Osteoblast (primary cell): ENCODE measurements at regions not wholly inside any gene's neighbourhood (a gene's known extent, or its start where the extent isn't known, plus 50 kb on each side); places are given as distances from the start of the nearest gene placed in this dataset.

ENCODE experiments used
- DNase-seq: peaks from one replicate; pipeline ENCODE4 v3.0.0; 2011; ENCODE audit warnings: low spot score, mixed read lengths; ENCODE audit not compliant: insufficient read length; ENCODE audit errors: missing footprints
- H2AFZ ChIP-seq: 2 replicates; pipeline ENCODE4 v1.6.0; 2011; ENCODE audit warnings: mild to moderate bottlenecking, low read length
- H3K27ac ChIP-seq: 2 replicates; pipeline ENCODE4 v1.5.1; 2011; ENCODE audit warnings: mild to moderate bottlenecking, low read depth, low read length, moderate library complexity
- H3K27me3 ChIP-seq: 2 replicates; pipeline ENCODE4 v1.6.0; 2012; ENCODE audit warnings: mild to moderate bottlenecking, control low read depth, inconsistent platforms, low read length, moderate library complexity; ENCODE audit not compliant: insufficient read depth
- H3K36me3 ChIP-seq: 2 replicates; pipeline ENCODE4 v1.5.1; 2011; ENCODE audit warnings: mild to moderate bottlenecking, low read length, control low read depth, moderate library complexity; ENCODE audit not compliant: insufficient read depth
- H3K4me1 ChIP-seq: 2 replicates; pipeline ENCODE4 v1.5.1; 2011; ENCODE audit warnings: mild to moderate bottlenecking, low read length, control low read depth, moderate library complexity; ENCODE audit not compliant: insufficient read depth
- H3K4me2 ChIP-seq: 2 replicates; pipeline ENCODE4 v1.6.0; 2011; ENCODE audit warnings: mild to moderate bottlenecking, low read length; ENCODE audit not compliant: insufficient read depth
- H3K4me3 ChIP-seq: fragments of 200-600 bp; sonication (generic); 3 replicates; pipeline ENCODE4 v1.5.1; 2012; ENCODE audit warnings: mild to moderate bottlenecking, low read length, inconsistent platforms; ENCODE audit not compliant: insufficient read depth
- H3K79me2 ChIP-seq: 2 replicates; pipeline ENCODE4 v1.6.0; 2012; ENCODE audit warnings: mild to moderate bottlenecking, low read length, control low read depth, inconsistent platforms; ENCODE audit not compliant: insufficient read depth
- H3K9me3 ChIP-seq: 2 replicates; pipeline ENCODE4 v1.5.1; 2011; ENCODE audit warnings: low read depth, low read length, control low read depth
- H4K20me1 ChIP-seq: 2 replicates; pipeline ENCODE4 v1.6.0; 2012; ENCODE audit warnings: mild to moderate bottlenecking, low read length, control low read depth; ENCODE audit not compliant: insufficient read depth
- TF ChIP-seq, protein P1 (sequence below): IDR thresholded peaks from 2 replicates; pipeline ENCODE4 v1.5.1; 2011; ENCODE audit warnings: mild to moderate bottlenecking, low read depth, low read length, moderate library complexity; ENCODE audit errors: extremely low read depth

DNA sequence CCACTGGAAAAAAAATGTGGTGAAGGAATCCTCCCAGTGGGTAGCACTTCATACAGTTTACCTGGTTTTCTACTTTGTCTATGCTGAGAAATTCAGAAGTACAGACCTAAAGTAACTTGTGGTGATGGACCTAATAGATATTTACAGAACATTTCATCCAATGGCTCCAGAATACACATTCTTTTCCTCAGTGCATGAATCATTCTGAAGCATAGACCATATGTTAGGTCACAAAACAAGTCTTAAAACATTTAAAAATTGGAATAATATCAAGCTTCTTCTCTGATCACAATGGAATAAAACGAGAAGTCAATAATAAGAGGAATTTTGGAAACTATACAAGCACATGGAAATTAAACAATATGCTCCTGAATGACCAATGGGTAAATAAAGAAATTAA is 450.1 kb upstream of the INTU start:
- no peaks in the 10 kb centered on the region for H3K79me2 ChIP-seq
- H3K4me1 ChIP-seq = no peaks in the 10 kb centered on the region
- H3K4me2 ChIP-seq = no peak overlapping the region
- no peaks in the 10 kb centered on the region for H3K9me3 ChIP-seq
- no peaks in the 10 kb centered on the region for H3K36me3 ChIP-seq
- no peak overlapping the region for H3K4me3 ChIP-seq
- H3K27me3 ChIP-seq = no peaks in the 10 kb centered on the region
- no peak overlapping the region for H2AFZ ChIP-seq
- no peak overlapping the region for H3K27ac ChIP-seq
- no peak for DNase-seq
- TF ChIP-seq, protein P1, sequence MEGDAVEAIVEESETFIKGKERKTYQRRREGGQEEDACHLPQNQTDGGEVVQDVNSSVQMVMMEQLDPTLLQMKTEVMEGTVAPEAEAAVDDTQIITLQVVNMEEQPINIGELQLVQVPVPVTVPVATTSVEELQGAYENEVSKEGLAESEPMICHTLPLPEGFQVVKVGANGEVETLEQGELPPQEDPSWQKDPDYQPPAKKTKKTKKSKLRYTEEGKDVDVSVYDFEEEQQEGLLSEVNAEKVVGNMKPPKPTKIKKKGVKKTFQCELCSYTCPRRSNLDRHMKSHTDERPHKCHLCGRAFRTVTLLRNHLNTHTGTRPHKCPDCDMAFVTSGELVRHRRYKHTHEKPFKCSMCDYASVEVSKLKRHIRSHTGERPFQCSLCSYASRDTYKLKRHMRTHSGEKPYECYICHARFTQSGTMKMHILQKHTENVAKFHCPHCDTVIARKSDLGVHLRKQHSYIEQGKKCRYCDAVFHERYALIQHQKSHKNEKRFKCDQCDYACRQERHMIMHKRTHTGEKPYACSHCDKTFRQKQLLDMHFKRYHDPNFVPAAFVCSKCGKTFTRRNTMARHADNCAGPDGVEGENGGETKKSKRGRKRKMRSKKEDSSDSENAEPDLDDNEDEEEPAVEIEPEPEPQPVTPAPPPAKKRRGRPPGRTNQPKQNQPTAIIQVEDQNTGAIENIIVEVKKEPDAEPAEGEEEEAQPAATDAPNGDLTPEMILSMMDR = no peak
- H4K20me1 ChIP-seq = no peaks in the 10 kb centered on the region

DNA sequence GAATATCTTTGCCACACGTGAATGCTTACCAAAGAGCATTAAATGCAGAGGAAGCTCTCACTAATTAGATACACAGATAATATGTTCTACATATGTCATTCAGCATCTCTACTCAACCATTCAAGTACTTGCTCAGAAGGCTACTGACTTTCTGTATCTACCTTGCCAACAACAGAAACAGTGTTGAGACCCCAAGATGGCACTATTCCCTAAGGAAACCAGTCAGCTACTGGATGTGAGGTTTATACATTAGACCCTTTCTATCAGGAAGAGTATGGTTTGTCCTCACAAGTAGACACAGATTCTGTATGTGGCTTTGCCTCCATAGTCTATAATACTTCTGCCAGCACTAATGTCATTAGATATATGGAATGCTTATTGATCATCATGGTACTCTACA is 443.9 kb upstream of the INTU start:
- no peak overlapping the region for H3K27ac ChIP-seq
- DNase-seq = no peak
- no peaks in the 10 kb centered on the region for H3K9me3 ChIP-seq
- TF ChIP-seq, protein P1 = no peak
- no peak overlapping the region for H2AFZ ChIP-seq
- H3K79me2 ChIP-seq = no peaks in the 10 kb centered on the region
- H4K20me1 ChIP-seq = no peaks in the 10 kb centered on the region
- no peak overlapping the region for H3K4me2 ChIP-seq
- no peaks in the 10 kb centered on the region for H3K36me3 ChIP-seq
- H3K4me3 ChIP-seq = no peak overlapping the region
- H3K27me3 ChIP-seq = no peaks in the 10 kb centered on the region
- no peaks in the 10 kb centered on the region for H3K4me1 ChIP-seq

DNA sequence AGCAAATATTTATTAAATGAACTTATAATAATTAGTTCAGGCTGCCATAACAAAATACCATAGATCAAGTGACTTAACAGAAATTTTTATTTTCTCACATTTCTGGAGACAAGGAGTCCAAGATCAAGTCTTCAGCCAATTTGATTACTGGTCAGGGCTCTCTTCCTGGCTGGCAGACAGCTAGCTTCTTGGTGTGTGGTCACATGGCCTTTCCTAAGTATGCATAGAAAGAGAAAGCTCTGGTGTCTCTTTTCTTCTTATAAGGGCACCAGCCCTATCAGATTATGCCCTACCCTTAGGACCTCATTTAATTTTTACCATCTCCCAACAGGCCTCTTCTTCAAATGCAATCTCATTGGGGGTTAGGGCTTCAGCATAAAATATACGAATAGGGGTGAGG is 438.5 kb upstream of the INTU start:
- H3K79me2 ChIP-seq = no peaks in the 10 kb centered on the region
- no peaks in the 10 kb centered on the region for H3K36me3 ChIP-seq
- no peak overlapping the region for H3K27ac ChIP-seq
- H3K4me2 ChIP-seq = no peak overlapping the region
- H3K4me1 ChIP-seq = no peaks in the 10 kb centered on the region
- TF ChIP-seq, protein P1 = no peak
- H3K9me3 ChIP-seq = no peaks in the 10 kb centered on the region
- DNase-seq = no peak
- H4K20me1 ChIP-seq = no peaks in the 10 kb centered on the region
- no peaks in the 10 kb centered on the region for H3K27me3 ChIP-seq
- no peak overlapping the region for H2AFZ ChIP-seq
- no peak overlapping the region for H3K4me3 ChIP-seq

DNA sequence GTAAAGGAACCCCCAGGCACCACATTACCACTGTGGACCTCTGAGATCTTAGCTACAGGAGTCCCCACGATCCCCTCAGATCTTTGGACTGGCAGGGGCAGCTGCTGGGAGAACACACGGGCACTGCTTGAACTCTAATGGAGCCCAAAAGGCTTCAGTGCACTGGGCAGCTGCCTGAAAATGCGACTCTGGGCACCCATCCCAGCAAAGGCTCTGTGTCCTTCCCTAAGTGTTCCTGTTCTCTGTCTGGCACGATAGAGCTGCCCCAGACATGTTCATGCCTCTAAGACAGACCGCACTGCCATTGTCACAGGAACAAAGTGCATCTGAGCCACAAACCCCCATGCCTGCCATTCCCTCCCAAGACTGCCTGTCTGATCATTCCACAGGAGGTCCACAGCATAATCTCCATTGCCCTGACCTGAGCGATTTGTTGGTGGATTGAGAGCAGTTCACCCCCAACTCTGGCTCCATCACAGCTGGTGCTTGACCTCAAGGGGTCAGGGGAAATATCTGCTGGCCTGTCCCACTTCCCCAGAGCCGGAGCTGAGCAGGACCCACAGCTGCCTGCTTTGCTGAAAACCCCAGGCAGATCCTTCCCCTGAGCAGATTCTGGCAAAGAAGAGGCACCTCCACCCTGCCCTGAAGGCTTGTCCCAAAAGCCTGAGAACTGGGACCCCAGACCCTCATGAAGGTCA is 436.0 kb upstream of the INTU start:
- Histone ChIP-seq H3K9me3 (no peaks in the 10 kb centered on the region), H3K79me2 (no peaks in the 10 kb centered on the region), H3K4me3 (no peak overlapping the region), H4K20me1 (no peaks in the 10 kb centered on the region), H3K4me2 (no peak overlapping the region), H3K4me1 (no peaks in the 10 kb centered on the region), H3K27ac (no peak overlapping the region), H3K36me3 (no peaks in the 10 kb centered on the region), H3K27me3 (no peaks in the 10 kb centered on the region), H2AFZ (no peak overlapping the region)
- DNase-seq = no peak
- TF ChIP-seq, protein P1 = no peak
